AG04450 (cell line): ENCODE measurements at regions not wholly inside any gene's neighbourhood (a gene's known extent, or its start where the extent isn't known, plus 50 kb on each side); places are given as distances from the start of the nearest gene placed in this dataset.

Source experiments
- CTCF ChIA-PET: fragments of 300-600, 350-600 bp; formaldehyde crosslinking; extraction: SDS; loops from one replicate; lab custom pipeline; 2022; ENCODE audit warnings: antibody characterized with exemption, inconsistent platforms; lab: Charles Lee
- POLR2A ChIA-PET: fragments of 350-600 bp; formaldehyde crosslinking; extraction: SDS; loops from one replicate; lab custom pipeline; 2021; ENCODE audit warnings: antibody characterized with exemption, inconsistent platforms; lab: Yijun Ruan, JAX
- DNase-seq: peaks from one replicate; pipeline ENCODE4 v3.0.0-alpha.2; 2011; ENCODE audit warnings: low read depth, low spot score
- H3K27ac ChIP-seq: one replicate; pipeline ENCODE4 v1.5.1; 2012; ENCODE audit warnings: low read depth, low read length, control low read depth
- H3K27me3 ChIP-seq: one replicate; pipeline ENCODE4 v1.6.0; 2012; ENCODE audit warnings: low read length; ENCODE audit not compliant: control insufficient read depth, insufficient read depth
- H3K4me3 ChIP-seq: 2 replicates; pipeline ENCODE4 v1.5.1; 2011; ENCODE audit warnings: mild to moderate bottlenecking, low read depth, low read length, control low read depth
- H3K9me3 ChIP-seq: 2 replicates; pipeline ENCODE4 v1.5.1; 2012; ENCODE audit warnings: low read length; ENCODE audit not compliant: control insufficient read depth, insufficient read depth
- TF ChIP-seq, protein P1 (sequence below): IDR thresholded peaks from 2 replicates; pipeline ENCODE4 v1.5.1; 2011; ENCODE audit warnings: low read depth, low read length, control low read depth, inconsistent platforms

DNA sequence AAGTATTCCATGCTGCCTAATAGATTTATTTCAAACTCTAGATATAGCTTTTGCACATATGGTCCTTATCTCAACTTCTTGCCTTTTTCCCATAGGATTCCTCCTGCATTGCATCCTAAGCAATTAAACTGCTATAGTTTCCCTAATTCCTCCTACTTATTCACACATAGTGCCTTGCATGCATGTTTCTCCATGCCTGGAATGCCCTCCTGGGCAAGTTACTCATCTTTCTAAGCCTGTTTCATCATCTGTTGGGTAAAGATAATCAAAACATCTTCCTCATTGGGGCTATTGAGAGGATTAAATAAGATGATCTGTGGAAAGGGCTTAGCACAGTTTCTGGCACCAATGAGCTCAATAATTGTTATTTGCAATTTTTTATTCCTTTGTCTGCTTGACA lies 726.5 kb downstream of the SLC4A3 start:
- DNase-seq: no peak
- Histone ChIP-seq H3K4me3 (no peak overlapping the region), H3K27ac (no peak overlapping the region), H3K9me3 (no peaks in the 10 kb centered on the region), H3K27me3 (no peaks in the 10 kb centered on the region)
- POLR2A ChIA-PET: no interaction called here
- TF ChIP-seq, protein P1, sequence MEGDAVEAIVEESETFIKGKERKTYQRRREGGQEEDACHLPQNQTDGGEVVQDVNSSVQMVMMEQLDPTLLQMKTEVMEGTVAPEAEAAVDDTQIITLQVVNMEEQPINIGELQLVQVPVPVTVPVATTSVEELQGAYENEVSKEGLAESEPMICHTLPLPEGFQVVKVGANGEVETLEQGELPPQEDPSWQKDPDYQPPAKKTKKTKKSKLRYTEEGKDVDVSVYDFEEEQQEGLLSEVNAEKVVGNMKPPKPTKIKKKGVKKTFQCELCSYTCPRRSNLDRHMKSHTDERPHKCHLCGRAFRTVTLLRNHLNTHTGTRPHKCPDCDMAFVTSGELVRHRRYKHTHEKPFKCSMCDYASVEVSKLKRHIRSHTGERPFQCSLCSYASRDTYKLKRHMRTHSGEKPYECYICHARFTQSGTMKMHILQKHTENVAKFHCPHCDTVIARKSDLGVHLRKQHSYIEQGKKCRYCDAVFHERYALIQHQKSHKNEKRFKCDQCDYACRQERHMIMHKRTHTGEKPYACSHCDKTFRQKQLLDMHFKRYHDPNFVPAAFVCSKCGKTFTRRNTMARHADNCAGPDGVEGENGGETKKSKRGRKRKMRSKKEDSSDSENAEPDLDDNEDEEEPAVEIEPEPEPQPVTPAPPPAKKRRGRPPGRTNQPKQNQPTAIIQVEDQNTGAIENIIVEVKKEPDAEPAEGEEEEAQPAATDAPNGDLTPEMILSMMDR: no peak
- CTCF ChIA-PET: no interaction called here

DNA sequence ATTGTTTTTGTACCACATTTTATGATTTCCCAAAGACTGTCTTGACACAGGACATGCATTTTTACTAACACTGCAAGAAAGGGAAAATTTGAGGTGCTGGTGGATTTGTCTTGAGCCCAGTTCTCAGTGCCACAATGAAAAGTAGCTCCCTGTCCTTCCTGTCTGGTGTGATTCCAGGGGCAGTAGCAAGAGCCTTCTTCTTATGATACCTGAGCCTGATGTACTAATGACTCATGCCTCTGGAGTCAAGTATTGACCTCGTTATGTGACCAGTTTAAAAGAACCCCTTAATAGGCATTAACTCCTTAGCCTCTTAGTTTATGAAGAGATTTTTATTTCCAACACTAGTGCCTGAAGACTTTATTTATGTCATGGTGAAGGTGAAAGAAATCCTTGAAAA lies 728.6 kb downstream of the SLC4A3 start:
- TF ChIP-seq, protein P1: no peak
- Histone ChIP-seq H3K9me3 (no peaks in the 10 kb centered on the region), H3K27me3 (no peaks in the 10 kb centered on the region), H3K4me3 (no peak overlapping the region), H3K27ac (no peak overlapping the region)
- ChIA-PET CTCF (no interaction called here), POLR2A (no interaction called here)
- no peak for DNase-seq

DNA sequence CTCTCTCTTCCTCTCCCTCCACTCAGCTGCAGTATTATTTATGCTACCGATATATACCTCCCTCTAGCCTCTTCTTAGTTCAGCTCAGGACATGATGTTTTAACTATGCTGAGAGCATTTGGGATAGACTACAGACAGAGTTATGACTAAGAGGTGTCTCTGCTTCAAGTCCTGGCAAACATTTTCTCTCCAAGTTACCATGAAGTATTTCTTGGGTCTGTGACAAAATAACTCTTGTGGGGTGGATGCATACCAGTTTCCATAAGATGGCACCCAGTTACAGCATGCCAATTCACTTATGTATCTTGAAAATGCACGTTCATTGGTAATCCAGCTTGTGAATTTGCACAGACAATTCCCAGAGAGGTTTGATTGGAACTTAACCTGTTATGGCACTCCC lies 737.6 kb downstream of the SLC4A3 start:
- ChIA-PET CTCF (no interaction called here), POLR2A (no interaction called here)

DNA sequence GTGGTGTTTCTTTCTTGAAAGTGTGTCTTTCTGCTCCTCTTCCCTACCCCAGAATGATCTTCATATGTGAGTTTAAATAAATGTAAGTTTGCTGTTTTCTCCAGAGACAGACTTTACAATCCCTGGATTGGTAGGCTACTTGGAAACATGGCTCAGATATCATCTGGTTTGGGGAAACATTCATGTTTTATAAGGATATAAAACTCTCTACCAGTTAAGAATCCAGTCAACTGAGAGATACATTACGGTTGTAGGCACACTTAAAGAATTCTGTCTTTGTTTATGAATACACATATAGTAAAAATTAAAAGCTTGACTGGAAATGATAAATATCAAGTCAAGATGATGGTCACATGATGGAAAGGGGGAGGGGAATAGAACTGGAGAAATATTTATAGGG lies 739.3 kb downstream of the SLC4A3 start:
- CTCF ChIA-PET: no interaction called here
- TF ChIP-seq, protein P1: no peak
- no peaks in the 10 kb centered on the region for H3K9me3 ChIP-seq
- H3K4me3 ChIP-seq: no peak overlapping the region
- H3K27ac ChIP-seq: no peak overlapping the region
- DNase-seq: no peak
- H3K27me3 ChIP-seq: no peaks in the 10 kb centered on the region
- POLR2A ChIA-PET: no interaction called here

More for the DNA sequence above, 737.6 kb downstream of the SLC4A3 start:
- no peak for DNase-seq
- Histone ChIP-seq H3K27ac (no peak overlapping the region), H3K9me3 (no peaks in the 10 kb centered on the region), H3K4me3 (no peak overlapping the region), H3K27me3 (no peaks in the 10 kb centered on the region)
- TF ChIP-seq, protein P1: no peak

DNA sequence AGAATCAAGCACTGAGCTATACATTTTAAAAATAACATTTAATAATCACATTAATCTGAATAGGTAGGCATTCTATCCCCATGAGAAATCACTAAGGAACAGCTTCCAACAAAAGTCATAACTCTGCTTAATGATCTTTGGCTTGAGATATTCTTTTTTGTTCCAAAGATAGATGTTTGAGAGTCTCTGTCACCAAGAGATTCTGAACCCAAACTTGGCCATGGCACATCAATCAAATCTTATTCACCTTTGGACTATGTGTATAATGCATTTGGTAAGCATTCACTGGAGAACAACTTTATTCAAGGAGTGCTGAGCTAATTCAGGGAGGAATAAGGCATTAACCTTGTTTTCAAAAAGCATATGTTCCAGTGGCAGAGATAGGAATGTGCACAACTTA lies 743.3 kb downstream of the SLC4A3 start:
- Histone ChIP-seq H3K27me3 (no peaks in the 10 kb centered on the region), H3K9me3 (no peaks in the 10 kb centered on the region), H3K27ac (no peak overlapping the region), H3K4me3 (no peak overlapping the region)
- CTCF ChIA-PET: no interaction called here
- TF ChIP-seq, protein P1: no peak
- no peak for DNase-seq
- POLR2A ChIA-PET: interaction anchor here (0.5 kb wide), 1 partner anchor 71 kb away, joined by 3 read pairs; no protein-coding TSS in a partner anchor
